ENCODE measurements at regions not wholly inside any gene's neighbourhood (a gene's known extent, or its start where the extent isn't known, plus 50 kb on each side); places are given as distances from the start of the nearest gene placed in this dataset.
A peak's percentile ranks its signal among the peaks of the same experiment; 100 is the strongest.

GRCh38 chr22:25383892-25384291, 164.5 kb downstream of the CRYBB2 start (continued):
- TF ChIP-seq ZNF462 (CRISPR knock-in tag; IDR thresholded peaks at IDR 0.05) (no peak), POLR2AphosphoS5 (IDR thresholded peaks at IDR 0.05; ENCODE audit: low read depth) (no peak), ZNF114 (CRISPR knock-in tag; IDR thresholded peaks at IDR 0.05) (no peak), CREB1 (CRISPR knock-in tag; IDR thresholded peaks at IDR 0.05; ENCODE audit: low read depth) (no peak), JUNB (IDR thresholded peaks at IDR 0.05; ENCODE audit: unreplicated experiment) (no peak)

GRCh38 chr22:25386538-25386884, 167.1 kb downstream of the CRYBB2 start:
- no peaks in the 10 kb centered on the region for H3K36me3 ChIP-seq (ENCODE audit: insufficient read depth)
- ATAC-seq: peak; percentile 52
- peak overlapping the region; percentile 74 for H3K27ac ChIP-seq (ENCODE audit: low read depth)
- Mint-ChIP-seq H3K9me3 (no peaks in the 10 kb centered on the region), H3K36me3 (ENCODE audit: low read depth) (no peaks in the 10 kb centered on the region; the same call in 1 of the 3 replicates), H3K4me1 (peaks cover 66% of the 10 kb centered on the region), H3K27ac (peak overlapping the region; percentile 94), H3K4me3 (peak overlapping the region; percentile 28; the same call in 2 of the 3 replicates), H3K27me3 (ENCODE audit: insufficient read depth, low read depth, poor library complexity) (peaks cover 28% of the 10 kb centered on the region)
- H3K27me3 ChIP-seq (ENCODE audit: insufficient read depth): no peaks in the 10 kb centered on the region
- peaks cover 86% of the 10 kb centered on the region for H3K79me2 ChIP-seq (replicated peaks; ENCODE audit: insufficient read depth)
- H3K4me1 ChIP-seq (ENCODE audit: insufficient read depth): peaks cover 40% of the 10 kb centered on the region
- H2AFZ ChIP-seq: no peak overlapping the region
- H3F3A ChIP-seq (replicated peaks; ENCODE audit: low read depth): peaks cover 5% of the 10 kb centered on the region; the same call in 1 of the 2 replicates
- DNase-seq (ENCODE audit: low spot score): peak; percentile 57
- H4K20me1 ChIP-seq (replicated peaks; ENCODE audit: insufficient read depth): peaks cover 36% of the 10 kb centered on the region
- H3K9me2 ChIP-seq (ENCODE audit: insufficient read depth): no peaks in the 10 kb centered on the region
- peak overlapping the region; percentile 67 for H3K4me2 ChIP-seq
- no peak overlapping the region for H3K4me3 ChIP-seq
- TF ChIP-seq ZNF114 (CRISPR knock-in tag; IDR thresholded peaks at IDR 0.05) (no peak), ZNF331 (CRISPR knock-in tag; IDR thresholded peaks at IDR 0.05; ENCODE audit: low read depth) (no peak), NANOG (IDR thresholded peaks at IDR 0.05; ENCODE audit: borderline replicate concordance) (no peak), POLR2AphosphoS5 (IDR thresholded peaks at IDR 0.05; ENCODE audit: low read depth) (no peak), REST (IDR thresholded peaks at IDR 0.05; ENCODE audit: unreplicated experiment) (no peak), EZH2phosphoT487 (IDR thresholded peaks at IDR 0.05; ENCODE audit: unreplicated experiment) (no peak), JUNB (IDR thresholded peaks at IDR 0.05; ENCODE audit: unreplicated experiment) (no peak), ETS1 (IDR thresholded peaks at IDR 0.05) (no peak), CREB1 (CRISPR knock-in tag; IDR thresholded peaks at IDR 0.05; ENCODE audit: low read depth) (no peak), CTCF (conservative IDR thresholded peaks at IDR 0.05; ENCODE audit: low read depth in 2 of 2) (no peak), EZH2 (IDR thresholded peaks at IDR 0.05; ENCODE audit: low read depth, unreplicated experiment) (no peak), STAT1 (IDR thresholded peaks at IDR 0.05; ENCODE audit: unreplicated experiment) (no peak)

All from GM23338 (cell line).